ENCODE measurements at regions not wholly inside any gene's neighbourhood (a gene's known extent, or its start where the extent isn't known, plus 50 kb on each side); places are given as distances from the start of the nearest gene placed in this dataset.
A peak's percentile ranks its signal among the peaks of the same experiment; 100 is the strongest.

GRCh38 chr20:10954137-10954840, 280.5 kb upstream of the JAG1 start:
- no peak for DNase-seq (ENCODE audit: low read depth)

DNA sequence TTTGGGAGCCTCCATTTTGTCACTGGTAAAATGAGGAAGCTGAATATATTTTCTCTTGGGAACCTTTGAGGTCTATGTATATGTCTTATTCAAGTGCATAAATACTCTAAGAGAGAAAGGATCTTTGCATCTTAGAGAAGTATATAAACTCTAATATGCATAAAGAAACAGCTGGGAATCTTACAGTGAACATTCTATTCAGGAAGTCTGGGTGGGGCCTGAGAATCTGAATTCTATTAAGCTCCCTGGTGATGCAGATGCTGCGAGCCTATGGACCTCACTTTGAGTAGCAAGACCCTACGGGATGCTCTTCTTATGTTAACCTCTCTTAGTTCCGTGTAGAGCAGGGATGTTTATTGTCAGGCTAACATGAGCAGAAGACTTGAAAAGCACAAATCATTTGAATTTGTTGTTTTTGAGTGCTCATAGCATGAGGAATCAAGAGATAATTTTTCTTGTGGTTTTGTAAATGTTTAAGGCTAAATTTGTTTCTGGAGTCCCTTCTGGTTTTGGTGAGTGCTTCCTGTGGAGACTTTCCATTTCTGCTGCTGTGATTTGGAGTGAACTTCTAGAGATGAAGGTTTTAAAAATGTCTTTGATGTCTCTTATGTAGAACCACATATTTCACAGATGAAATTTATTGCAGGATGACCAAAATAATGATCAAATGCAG, 281.2 kb upstream of the JAG1 start:
- DNase-seq (ENCODE audit: low read depth): no peak

DNA sequence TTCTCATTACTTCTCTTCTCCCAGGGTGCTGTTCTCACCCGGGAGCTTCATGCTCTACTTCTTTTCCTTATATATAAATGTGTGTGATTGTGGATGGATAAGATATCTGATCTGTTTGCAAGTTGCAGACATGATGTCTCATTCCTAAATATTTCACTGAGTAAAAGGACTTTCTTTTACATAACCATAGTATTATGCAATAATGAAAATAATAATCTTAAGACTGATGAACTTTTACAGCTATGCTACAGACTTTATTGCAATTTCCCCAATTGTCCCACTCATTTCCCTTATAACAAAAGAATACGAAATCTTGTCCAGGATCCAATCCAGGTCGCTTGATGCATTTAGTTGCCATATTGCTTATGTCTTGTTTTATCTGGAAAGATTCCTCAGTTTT, 284.5 kb upstream of the JAG1 start:
- no peak for DNase-seq (ENCODE audit: low read depth)

GRCh38 chr20:10960416-10960815, 286.6 kb upstream of the JAG1 start:
- DNase-seq (ENCODE audit: low read depth): no peak

DNA sequence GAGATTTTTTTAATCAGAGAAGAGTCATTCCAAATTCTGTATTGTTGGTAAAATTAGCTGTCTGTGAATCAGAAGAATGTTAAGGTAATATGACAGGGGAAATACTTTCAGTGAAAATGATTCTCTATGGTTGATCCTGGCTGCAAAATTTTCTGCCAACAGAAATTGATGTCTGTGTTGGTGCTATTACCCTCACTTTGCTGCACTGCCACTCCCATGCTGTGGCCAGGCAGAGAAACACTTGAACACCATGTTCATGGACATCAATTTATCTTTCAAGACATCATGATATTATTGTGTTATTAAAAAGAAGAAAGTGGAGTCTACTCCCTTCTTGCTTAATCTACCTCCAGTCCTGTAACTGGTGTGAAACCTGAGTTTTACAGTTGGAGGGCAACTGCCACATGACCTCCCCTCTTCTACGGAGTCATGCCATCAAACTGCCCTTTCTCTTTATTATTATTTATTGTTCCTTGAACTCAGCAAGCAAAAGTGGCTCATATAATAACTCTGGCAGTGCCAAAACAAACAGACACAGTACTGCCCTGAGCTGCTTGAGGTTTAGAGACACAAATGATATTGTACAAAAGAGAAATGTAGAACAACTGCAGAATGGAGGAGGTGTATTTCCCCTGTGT, 288.0 kb upstream of the JAG1 start:
- DNase-seq (ENCODE audit: low read depth): no peak

DNA sequence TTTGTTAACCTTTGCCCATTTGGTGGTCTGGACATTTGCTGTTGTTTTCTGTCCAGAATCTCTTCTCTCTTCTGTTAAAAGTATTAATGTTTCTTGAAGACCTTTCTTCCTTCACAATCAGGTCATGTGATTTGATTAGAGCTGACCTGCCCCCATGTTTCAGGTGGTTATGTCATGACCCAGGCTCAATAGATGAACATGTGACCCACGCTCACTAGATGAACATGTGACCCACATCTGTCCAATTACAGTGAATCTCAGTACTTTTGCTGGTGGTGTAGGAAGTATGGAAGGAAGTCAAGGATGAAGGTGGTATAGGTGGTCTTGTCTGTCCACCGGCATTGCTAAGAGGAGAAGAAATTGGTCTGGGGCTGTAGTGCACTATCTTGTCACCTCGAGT, 289.1 kb upstream of the JAG1 start:
- no peak for DNase-seq (ENCODE audit: low read depth)

GRCh38 chr20:10963717-10964266, 290.0 kb upstream of the JAG1 start:
- no peak for DNase-seq (ENCODE audit: low read depth)

- no peak for DNase-seq (ENCODE audit: low read depth)
Observed at GRCh38 chr20:10965936-10966470, 292.2 kb upstream of the JAG1 start.

DNA sequence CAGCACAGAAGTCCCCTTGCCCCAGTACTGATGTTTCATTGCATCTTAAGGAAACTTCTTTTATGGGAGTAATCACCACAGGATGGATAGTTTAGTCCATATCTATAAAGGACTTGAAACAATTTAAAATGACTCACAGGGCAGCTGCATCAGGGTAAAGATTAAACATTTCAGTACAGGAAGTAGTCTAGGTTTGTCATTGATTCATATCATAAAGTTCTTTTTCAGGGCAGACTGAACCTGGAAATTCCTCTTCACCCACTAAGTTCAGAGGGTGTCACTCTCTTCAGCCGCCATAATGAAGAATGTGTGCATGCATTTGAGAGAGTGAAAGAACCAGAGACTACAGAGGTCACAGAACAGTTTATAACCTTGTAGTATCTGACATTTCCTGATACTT, 296.3 kb upstream of the JAG1 start:
- DNase-seq (ENCODE audit: low read depth): no peak

- DNase-seq (ENCODE audit: low read depth): no peak
Observed at GRCh38 chr20:10971096-10971495, 297.3 kb upstream of the JAG1 start.

- DNase-seq (ENCODE audit: low read depth): no peak
Observed at GRCh38 chr20:10972219-10972860, 298.5 kb upstream of the JAG1 start.

- no peak for DNase-seq (ENCODE audit: low read depth)
Observed at GRCh38 chr20:10976051-10976450, 302.3 kb upstream of the JAG1 start.

DNA sequence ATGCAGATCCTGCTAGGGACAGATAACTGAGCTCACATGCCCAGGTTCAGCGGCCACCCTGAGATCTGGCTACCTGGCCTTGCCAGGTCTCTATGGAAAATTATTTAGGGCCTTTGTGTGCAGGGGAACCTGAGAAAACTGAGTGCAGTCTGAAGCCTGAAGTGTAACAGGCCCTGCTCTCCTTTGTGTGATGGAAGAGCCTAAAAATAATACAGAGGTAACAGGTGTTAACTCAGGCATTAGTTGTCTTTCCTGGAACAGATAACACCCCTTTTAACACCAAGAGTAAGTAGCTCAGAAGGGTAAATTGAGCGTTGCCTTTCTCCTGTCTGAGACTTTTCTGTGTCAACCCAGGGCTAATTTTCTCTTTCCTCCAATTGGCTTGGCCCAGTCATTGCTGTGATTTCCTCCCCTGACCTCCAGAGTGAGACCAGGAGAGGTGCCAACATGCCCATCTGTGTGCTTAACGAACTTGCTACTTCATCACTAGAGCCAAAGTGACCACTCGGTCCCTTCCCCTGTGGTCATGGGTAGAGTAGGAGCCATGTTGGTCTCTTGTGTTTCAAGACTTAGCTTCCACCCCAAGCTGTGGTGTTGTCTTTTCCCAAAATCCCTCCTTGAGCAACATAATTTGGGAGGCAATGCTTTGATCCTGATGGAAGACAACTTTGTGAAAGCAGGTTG, 304.4 kb upstream of the JAG1 start:
- DNase-seq (ENCODE audit: low read depth): no peak

DNA sequence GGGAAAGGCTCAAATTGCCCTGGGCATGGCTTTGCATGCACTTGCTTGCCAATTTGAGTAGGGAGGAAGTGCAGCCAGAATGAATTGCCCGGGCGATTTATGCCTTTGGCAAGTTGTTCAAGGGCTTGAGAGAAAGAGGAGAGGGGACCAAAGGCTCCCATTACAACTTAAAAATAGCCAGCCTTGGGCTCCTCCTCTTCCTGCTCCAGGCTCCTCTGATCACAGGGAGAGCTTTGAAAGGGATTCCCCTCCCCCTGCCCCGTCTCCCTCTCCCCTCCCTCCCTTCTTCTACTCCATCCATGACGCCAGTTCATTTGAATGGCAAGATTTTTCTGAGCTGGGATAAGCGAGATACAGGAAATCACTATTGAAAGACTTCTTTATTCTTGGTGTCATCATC, 304.9 kb upstream of the JAG1 start:
- DNase-seq (ENCODE audit: low read depth): no peak

DNA sequence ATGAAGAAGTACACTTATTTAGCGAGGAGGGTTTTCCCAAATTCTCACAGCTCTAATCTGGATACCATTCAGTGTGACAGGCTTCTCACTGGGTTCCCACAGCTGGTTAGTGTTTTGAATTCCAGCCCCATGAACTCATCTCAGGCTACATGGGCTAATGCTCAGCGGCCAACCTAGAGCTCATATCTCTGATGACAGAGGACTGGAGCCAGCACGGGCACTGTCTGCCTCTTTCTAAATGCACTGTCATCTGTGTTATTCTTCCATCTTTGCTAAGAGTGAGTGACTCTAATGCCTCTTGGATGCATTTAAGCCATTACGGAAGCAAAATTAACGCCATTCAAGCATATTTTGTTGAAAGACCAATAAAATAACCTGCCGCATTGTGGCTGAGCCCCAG, 308.9 kb upstream of the JAG1 start:
- peak; percentile 85 for DNase-seq (ENCODE audit: low read depth)

DNA sequence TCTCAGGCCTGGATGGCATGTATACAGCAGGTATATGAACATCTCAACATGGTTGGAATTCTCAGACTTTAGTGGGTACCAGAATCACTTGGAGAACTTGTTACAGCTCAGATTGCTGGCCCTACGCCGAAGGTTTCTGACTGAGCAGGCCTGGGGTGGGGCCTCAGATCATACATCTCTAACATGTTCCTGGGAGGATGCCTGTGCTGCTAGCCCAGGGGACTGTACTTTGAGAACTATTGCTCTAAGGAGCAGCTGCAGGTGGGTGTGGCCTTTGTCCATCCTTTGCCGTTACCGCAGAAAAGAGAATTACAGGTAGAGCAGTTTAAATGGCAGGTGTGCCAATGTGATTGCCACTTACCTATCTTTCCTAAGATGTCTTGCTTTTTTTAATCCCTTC, 310.5 kb upstream of the JAG1 start:
- no peak for DNase-seq (ENCODE audit: low read depth)

DNA sequence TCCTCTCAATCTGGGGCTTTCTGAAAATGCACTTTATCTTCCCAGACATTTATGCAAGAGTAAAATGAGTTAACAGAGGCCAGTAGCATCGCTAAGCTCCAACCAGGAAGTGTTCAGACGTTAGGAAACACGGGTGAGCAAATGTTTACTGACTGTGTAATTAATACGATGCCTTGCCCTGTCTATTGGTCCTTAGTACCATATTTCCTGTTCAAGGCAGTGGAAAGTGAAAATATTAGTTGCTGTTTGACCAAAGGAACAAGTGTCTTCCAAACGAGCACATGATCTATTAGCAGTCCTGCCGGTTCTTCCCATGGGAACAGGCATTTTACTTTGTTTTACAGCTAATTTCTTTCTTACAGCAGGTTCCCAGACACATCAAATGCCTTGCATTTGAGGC, 311.1 kb upstream of the JAG1 start:
- DNase-seq (ENCODE audit: low read depth): no peak

- DNase-seq (ENCODE audit: low read depth): peak; percentile 93
Observed at GRCh38 chr20:10985536-10985935, 311.7 kb upstream of the JAG1 start.

DNA sequence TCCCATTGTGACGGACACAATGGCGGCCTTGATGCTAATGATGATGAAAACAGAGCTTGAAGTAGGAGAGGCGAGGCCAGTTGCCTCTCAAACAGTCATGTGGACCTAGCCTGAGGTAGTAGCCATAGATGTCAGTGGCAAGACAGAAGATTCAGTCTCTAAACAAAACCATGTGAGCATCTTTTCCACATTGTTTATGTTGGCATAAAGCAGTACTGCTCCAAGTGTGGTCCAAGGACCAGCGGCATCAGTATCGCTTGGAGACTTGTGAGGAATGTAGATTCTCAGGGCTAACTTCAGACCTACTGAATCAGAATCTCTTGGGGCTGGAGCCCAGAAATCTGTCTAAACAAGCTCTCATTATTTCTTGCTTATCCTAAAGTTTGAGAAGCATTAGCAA, 312.8 kb upstream of the JAG1 start:
- DNase-seq (ENCODE audit: low read depth): no peak

DNA sequence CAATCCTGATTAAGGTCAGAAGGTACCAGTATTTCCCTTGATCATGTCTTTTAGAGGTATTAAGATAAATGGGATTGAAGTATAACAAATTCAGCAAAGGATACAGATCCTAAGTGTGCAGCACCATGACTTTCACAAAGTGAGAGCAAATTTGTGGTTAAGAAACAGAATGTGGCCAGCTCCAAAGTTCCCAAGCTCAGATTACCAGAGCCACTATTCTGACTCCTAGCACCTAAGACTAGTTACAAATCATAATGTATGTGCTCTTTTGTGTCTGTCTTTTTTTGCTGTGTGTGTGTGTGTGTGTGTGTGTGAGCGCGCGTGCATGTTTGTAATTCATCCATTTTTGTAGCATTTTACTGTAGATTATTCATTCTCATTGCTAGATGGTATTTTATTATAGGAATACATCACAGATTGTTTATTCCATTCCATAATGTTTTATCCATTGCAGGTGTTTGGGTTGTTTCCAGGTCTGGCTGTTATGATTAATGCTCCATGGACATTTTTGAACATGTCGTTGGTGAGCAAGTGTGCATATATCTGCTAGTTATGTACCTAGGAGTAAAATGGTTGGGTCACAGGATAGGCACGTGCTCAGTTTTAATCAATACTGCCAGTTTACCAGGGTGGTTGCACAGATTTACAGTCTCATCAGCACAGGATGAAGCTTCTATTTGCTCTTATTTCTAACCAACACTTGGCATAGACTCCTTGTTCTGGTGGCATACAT, 314.0 kb upstream of the JAG1 start:
- no peak for DNase-seq (ENCODE audit: low read depth)

All from stromal cell of bone marrow (primary cell).